ENCODE measurements at regions not wholly inside any gene's neighbourhood (a gene's known extent, or its start where the extent isn't known, plus 50 kb on each side); places are given as distances from the start of the nearest gene placed in this dataset.

DNA sequence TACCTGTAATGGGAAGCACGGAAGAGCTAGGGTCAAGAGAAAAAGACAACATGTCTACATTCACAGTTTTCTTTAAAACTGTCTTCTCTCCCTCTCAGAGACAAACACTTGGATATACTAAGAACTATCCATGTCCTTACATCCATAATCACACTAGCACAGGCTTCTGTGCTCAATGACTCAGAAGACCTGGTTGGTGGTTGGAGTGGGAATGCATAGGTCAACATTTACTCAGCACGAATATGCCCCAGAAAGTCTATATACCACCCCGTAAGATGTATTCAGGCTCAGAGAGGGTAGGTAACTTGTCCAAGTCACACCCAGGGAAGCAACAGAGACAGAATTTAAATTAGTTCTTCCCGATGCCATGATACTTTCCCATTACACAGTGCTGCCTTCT is 891.1 kb downstream of the TUSC7 start:
- TF ChIP-seq CTCF (conservative IDR thresholded peaks at IDR 0.05; ENCODE audit: low read depth, low read length) = no peak
- no peak for TF ChIP-seq EZH2phosphoT487 (IDR thresholded peaks at IDR 0.05; ENCODE audit: borderline replicate concordance, low read length)

All from PC-3 (cell line).